ENCODE measurements at regions not wholly inside any gene's neighbourhood (a gene's known extent, or its start where the extent isn't known, plus 50 kb on each side); places are given as distances from the start of the nearest gene placed in this dataset.

GRCh38 chr10:2592360-2593160, 474.8 kb upstream of the PFKP start:
- H3K9me3 Mint-ChIP-seq: peaks cover 5% of the 10 kb centered on the region
- Histone ChIP-seq H3K4me3 (no peak overlapping the region), H3K9me3 (ENCODE audit: low read depth) (no peaks in the 10 kb centered on the region), H4K20me1 (ENCODE audit: low read depth) (no peaks in the 10 kb centered on the region), H2AFZ (replicated peaks) (no peak overlapping the region), H3K4me1 (no peaks in the 10 kb centered on the region), H3K36me3 (no peaks in the 10 kb centered on the region), H3K79me2 (ENCODE audit: low read depth) (no peaks in the 10 kb centered on the region), H3K27me3 (no peaks in the 10 kb centered on the region), H3F3A (ENCODE audit: low read depth) (no peaks in the 10 kb centered on the region), H3K27ac (no peak overlapping the region), H3K9ac (no peak overlapping the region), H3K4me2 (no peak overlapping the region)
- H3K4me1 Mint-ChIP-seq: peaks cover 4% of the 10 kb centered on the region
- no peak overlapping the region for H3K4me3 Mint-ChIP-seq
- DNase-seq (ENCODE audit: low spot score): no peak
- TF ChIP-seq EZH2phosphoT487 (IDR thresholded peaks at IDR 0.05) (no peak), EZH2 (IDR thresholded peaks at IDR 0.05) (no peak)
- TF ChIP-seq, protein P1, sequence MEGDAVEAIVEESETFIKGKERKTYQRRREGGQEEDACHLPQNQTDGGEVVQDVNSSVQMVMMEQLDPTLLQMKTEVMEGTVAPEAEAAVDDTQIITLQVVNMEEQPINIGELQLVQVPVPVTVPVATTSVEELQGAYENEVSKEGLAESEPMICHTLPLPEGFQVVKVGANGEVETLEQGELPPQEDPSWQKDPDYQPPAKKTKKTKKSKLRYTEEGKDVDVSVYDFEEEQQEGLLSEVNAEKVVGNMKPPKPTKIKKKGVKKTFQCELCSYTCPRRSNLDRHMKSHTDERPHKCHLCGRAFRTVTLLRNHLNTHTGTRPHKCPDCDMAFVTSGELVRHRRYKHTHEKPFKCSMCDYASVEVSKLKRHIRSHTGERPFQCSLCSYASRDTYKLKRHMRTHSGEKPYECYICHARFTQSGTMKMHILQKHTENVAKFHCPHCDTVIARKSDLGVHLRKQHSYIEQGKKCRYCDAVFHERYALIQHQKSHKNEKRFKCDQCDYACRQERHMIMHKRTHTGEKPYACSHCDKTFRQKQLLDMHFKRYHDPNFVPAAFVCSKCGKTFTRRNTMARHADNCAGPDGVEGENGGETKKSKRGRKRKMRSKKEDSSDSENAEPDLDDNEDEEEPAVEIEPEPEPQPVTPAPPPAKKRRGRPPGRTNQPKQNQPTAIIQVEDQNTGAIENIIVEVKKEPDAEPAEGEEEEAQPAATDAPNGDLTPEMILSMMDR (IDR thresholded peaks at IDR 0.05): no peak
- peak overlapping the region; percentile 46 for H3K27ac Mint-ChIP-seq
- peaks cover 6% of the 10 kb centered on the region for H3K27me3 Mint-ChIP-seq (ENCODE audit: insufficient read depth, low read depth)
- H3K36me3 Mint-ChIP-seq: no peaks in the 10 kb centered on the region

GRCh38 chr10:2589196-2589595, 478.2 kb upstream of the PFKP start:
- no peak overlapping the region for H3K27ac Mint-ChIP-seq
- Histone ChIP-seq H3K27me3 (no peaks in the 10 kb centered on the region), H3K79me2 (ENCODE audit: low read depth) (no peaks in the 10 kb centered on the region), H3K36me3 (no peaks in the 10 kb centered on the region), H3K4me1 (no peaks in the 10 kb centered on the region), H3K9me3 (ENCODE audit: low read depth) (no peaks in the 10 kb centered on the region), H3K27ac (no peak overlapping the region), H3K4me3 (no peak overlapping the region), H3K4me2 (no peak overlapping the region), H3K9ac (no peak overlapping the region), H2AFZ (replicated peaks) (no peak overlapping the region), H4K20me1 (ENCODE audit: low read depth) (no peaks in the 10 kb centered on the region), H3F3A (ENCODE audit: low read depth) (no peaks in the 10 kb centered on the region)
- peaks cover 5% of the 10 kb centered on the region for H3K9me3 Mint-ChIP-seq
- H3K36me3 Mint-ChIP-seq: no peaks in the 10 kb centered on the region
- TF ChIP-seq EZH2 (IDR thresholded peaks at IDR 0.05) (no peak), EZH2phosphoT487 (IDR thresholded peaks at IDR 0.05) (no peak)
- TF ChIP-seq, protein P1 (IDR thresholded peaks at IDR 0.05): no peak
- no peak overlapping the region for H3K4me3 Mint-ChIP-seq
- H3K4me1 Mint-ChIP-seq: peaks cover 4% of the 10 kb centered on the region
- DNase-seq (ENCODE audit: low spot score): no peak
- H3K27me3 Mint-ChIP-seq (ENCODE audit: insufficient read depth, low read depth): peaks cover 2% of the 10 kb centered on the region

GRCh38 chr10:2584385-2584784, 483.0 kb upstream of the PFKP start:
- no peaks in the 10 kb centered on the region for H3K36me3 ChIP-seq
- H3K4me1 Mint-ChIP-seq: no peaks in the 10 kb centered on the region

More at GRCh38 chr10:2584385-2584784, 483.0 kb upstream of the PFKP start:
- no peaks in the 10 kb centered on the region for H3K4me1 ChIP-seq
- no peaks in the 10 kb centered on the region for H3K9me3 ChIP-seq (ENCODE audit: low read depth)
- TF ChIP-seq, protein P1 (IDR thresholded peaks at IDR 0.05): no peak
- TF ChIP-seq EZH2 (IDR thresholded peaks at IDR 0.05) (no peak), EZH2phosphoT487 (IDR thresholded peaks at IDR 0.05) (no peak)
- H3K27ac Mint-ChIP-seq: no peak overlapping the region
- H3K9me3 Mint-ChIP-seq: peaks cover 1% of the 10 kb centered on the region
- H3K4me3 ChIP-seq: no peak overlapping the region
- no peaks in the 10 kb centered on the region for H3K36me3 Mint-ChIP-seq
- H3K27me3 Mint-ChIP-seq (ENCODE audit: insufficient read depth, low read depth): no peaks in the 10 kb centered on the region
- no peaks in the 10 kb centered on the region for H3K27me3 ChIP-seq
- H3F3A ChIP-seq (ENCODE audit: low read depth): no peaks in the 10 kb centered on the region
- H3K27ac ChIP-seq: no peak overlapping the region
- no peak overlapping the region for H2AFZ ChIP-seq (replicated peaks)
- no peaks in the 10 kb centered on the region for H3K79me2 ChIP-seq (ENCODE audit: low read depth)
- H3K4me3 Mint-ChIP-seq: no peak overlapping the region
- no peak overlapping the region for H3K9ac ChIP-seq
- H3K4me2 ChIP-seq: no peak overlapping the region
- no peaks in the 10 kb centered on the region for H4K20me1 ChIP-seq (ENCODE audit: low read depth)
- DNase-seq (ENCODE audit: low spot score): no peak
